H1 (cell line): ENCODE measurements at regions not wholly inside any gene's neighbourhood (a gene's known extent, or its start where the extent isn't known, plus 50 kb on each side); places are given as distances from the start of the nearest gene placed in this dataset.

Experiments
- CTCF ChIA-PET: fragments of 300-600 bp; sonication (Branson Sonifier 250); formaldehyde crosslinking; loops from one replicate; lab custom pipeline; 2021; ENCODE audit not compliant: partially characterized antibody; lab: Charles Lee
- POLR2A ChIA-PET: fragments of 300-600 bp; sonication (Branson Sonifier 250); formaldehyde crosslinking; loops from one replicate; lab custom pipeline; 2021; ENCODE audit warnings: inconsistent platforms; ENCODE audit not compliant: partially characterized antibody; lab: Charles Lee
- DNase-seq, 2 experiments: peaks; one replicate each; pipeline versions ENCODE4 v3.0.0 to v3.0.0-alpha.2; 2010 to 2022; ENCODE audit warnings: low spot score in 2 of 2, low read depth in 1 of 2, mixed read lengths in 1 of 2
- FAIRE-seq: peaks from 2 replicates; lab custom pipeline; 2011; peaks lifted over from hg19 to GRCh38; lab: Jason Lieb, UNC
- H2AFZ ChIP-seq: 2 replicates; pipeline ENCODE4 v1.8.1; 2012; ENCODE audit warnings: low read length, inconsistent platforms
- H2AK5ac ChIP-seq: 2 replicates; pipeline ENCODE4 v1.6.1; 2013; ENCODE audit warnings: low read depth, low read length
- H2BK120ac ChIP-seq: replicated peaks from 2 replicates; pipeline ENCODE3; 2013; ENCODE audit warnings: low read depth, low read length, inconsistent platforms
- H2BK12ac ChIP-seq: 2 replicates; pipeline ENCODE4 v1.6.1; 2013; ENCODE audit warnings: low read depth, low read length
- H2BK15ac ChIP-seq: 2 replicates; pipeline ENCODE4 v1.6.1; 2013; ENCODE audit warnings: low read length
- H2BK20ac ChIP-seq: 2 replicates; pipeline ENCODE4 v1.6.1; 2013; ENCODE audit warnings: low read length
- H2BK5ac ChIP-seq: 2 replicates; pipeline ENCODE4 v1.6.1; 2013; ENCODE audit warnings: low read depth, low read length
- H3K14ac ChIP-seq: 2 replicates; pipeline ENCODE4 v1.6.1; 2013; ENCODE audit warnings: inconsistent platforms; ENCODE audit not compliant: insufficient read length
- H3K18ac ChIP-seq: 2 replicates; pipeline ENCODE4 v1.6.1; 2013; ENCODE audit warnings: low read length; ENCODE audit errors: extremely low read depth
- H3K23ac ChIP-seq: 2 replicates; pipeline ENCODE4 v1.6.1; 2013; ENCODE audit warnings: inconsistent platforms; ENCODE audit not compliant: insufficient read length
- H3K23me2 ChIP-seq: 2 replicates; pipeline ENCODE4 v1.6.1; 2013; ENCODE audit warnings: low read depth, low read length
- H3K27ac ChIP-seq: 2 replicates; pipeline ENCODE4 v1.6.1; 2011; ENCODE audit warnings: low read depth, low read length, inconsistent platforms
- H3K27me3 ChIP-seq, 4 experiments: replicated peaks in 1 of 4; 1 replicate in 1 of 4; 2 replicates in 3 of 4; pipeline versions ENCODE4 v1.6.1 to v1.8.1; 2011 to 2013; ENCODE audit warnings: low read length in 3 of 4, mild to moderate bottlenecking in 3 of 4, inconsistent platforms in 2 of 4, mixed read lengths in 2 of 4, moderate library complexity in 1 of 4; ENCODE audit not compliant: control insufficient read depth in 3 of 4, insufficient read depth in 3 of 4; ENCODE audit errors: extremely low read depth in 1 of 4
- H3K36me3 ChIP-seq, 4 experiments: 2 replicates each; pipeline versions ENCODE4 v1.6.1 to v1.8.1; 2011 to 2013; ENCODE audit warnings: mild to moderate bottlenecking in 4 of 4, low read length in 3 of 4, moderate library complexity in 2 of 4, control low read depth in 1 of 4, inconsistent platforms in 1 of 4; ENCODE audit not compliant: insufficient read depth in 4 of 4, control insufficient read depth in 2 of 4
- H3K4ac ChIP-seq: replicated peaks from 2 replicates; pipeline ENCODE3; 2013; ENCODE audit warnings: low read length, low read depth, mixed read lengths, inconsistent platforms; ENCODE audit not compliant: insufficient read length
- H3K4me1 ChIP-seq, 4 experiments: replicated peaks in 1 of 4; 1 replicate in 1 of 4; 2 replicates in 3 of 4; pipeline versions ENCODE4 v1.6.1 to v1.8.1; 2011 to 2013; ENCODE audit warnings: low read length in 3 of 4, inconsistent platforms in 2 of 4, mixed read lengths in 1 of 4; ENCODE audit not compliant: insufficient read depth in 4 of 4, control insufficient read depth in 3 of 4
- H3K4me2 ChIP-seq, 2 experiments: 2 replicates each; pipeline versions ENCODE4 v1.6.1 to v1.8.1; 2011 to 2013; ENCODE audit warnings: low read depth in 2 of 2, low read length in 2 of 2, control low read depth in 1 of 2, inconsistent platforms in 1 of 2, mild to moderate bottlenecking in 1 of 2; ENCODE audit not compliant: insufficient read depth in 1 of 2
- H3K4me3 ChIP-seq, 4 experiments: fragments of 200-600, 300-600 bp in 1 of 4; sonication (generic), shearing (Covaris generic), sonication (Bioruptor Twin) in 1 of 4; 2 replicates each; pipeline versions ENCODE4 v1.5.1 to v1.8.1; 2011 to 2016; ENCODE audit warnings: low read length in 4 of 4, low read depth in 3 of 4, control low read depth in 2 of 4, inconsistent platforms in 2 of 4, mild to moderate bottlenecking in 2 of 4, mixed read lengths in 1 of 4, moderate library complexity in 1 of 4; ENCODE audit not compliant: insufficient read depth in 2 of 4; ENCODE audit errors: extremely low read depth in 1 of 4
- H3K56ac ChIP-seq: replicated peaks from 2 replicates; pipeline ENCODE3; 2013; ENCODE audit warnings: low read depth, mild to moderate bottlenecking, mixed read lengths, low read length, inconsistent platforms; ENCODE audit not compliant: insufficient read length
- H3K79me1 ChIP-seq: 2 replicates; pipeline ENCODE4 v1.6.1; 2013; ENCODE audit warnings: low read depth, low read length, control low read depth
- H3K79me2 ChIP-seq, 2 experiments: 2 replicates each; pipeline versions ENCODE4 v1.6.1 to v1.8.1; 2012 to 2013; ENCODE audit warnings: low read length in 2 of 2, mild to moderate bottlenecking in 2 of 2, inconsistent platforms in 1 of 2; ENCODE audit not compliant: insufficient read depth in 2 of 2, control insufficient read depth in 1 of 2
- H3K9ac ChIP-seq, 4 experiments: replicated peaks in 1 of 4; 1 replicate in 1 of 4; 2 replicates in 3 of 4; pipeline versions ENCODE4 v1.6.1 to v1.8.1; 2011 to 2013; ENCODE audit warnings: low read depth in 3 of 4, low read length in 3 of 4, control low read depth in 2 of 4, mild to moderate bottlenecking in 2 of 4, moderate library complexity in 2 of 4, inconsistent platforms in 1 of 4; ENCODE audit errors: extremely low read depth in 1 of 4
- H3K9me3 ChIP-seq, 2 experiments: 2 replicates each; pipeline versions ENCODE4 v1.6.1 to v1.8.1; 2012 to 2013; ENCODE audit warnings: mild to moderate bottlenecking in 2 of 2, moderate library complexity in 2 of 2, control low read depth in 1 of 2, inconsistent platforms in 1 of 2, low read depth in 1 of 2, low read length in 1 of 2, mixed read lengths in 1 of 2; ENCODE audit not compliant: insufficient read depth in 2 of 2
- H4K20me1 ChIP-seq, 2 experiments: replicated peaks in 1 of 2; 2 replicates each; pipeline versions ENCODE3 to v1.8.1; 2011 to 2013; ENCODE audit warnings: inconsistent platforms in 2 of 2, low read length in 2 of 2, mild to moderate bottlenecking in 1 of 2; ENCODE audit not compliant: insufficient read depth in 2 of 2, control insufficient read depth in 1 of 2
- H4K5ac ChIP-seq: 2 replicates; pipeline ENCODE4 v1.6.1; 2013; ENCODE audit warnings: low read length, low read depth, mixed read lengths, inconsistent platforms; ENCODE audit not compliant: insufficient read length
- H4K8ac ChIP-seq: 2 replicates; pipeline ENCODE4 v1.8.0; 2013; ENCODE audit warnings: mild to moderate bottlenecking, moderate library complexity, low read length, inconsistent platforms; ENCODE audit not compliant: insufficient read depth; ENCODE audit errors: extremely low read depth
- H4K91ac ChIP-seq: replicated peaks from 2 replicates; pipeline ENCODE3; 2013; ENCODE audit warnings: low read length, mixed read lengths, inconsistent platforms; ENCODE audit not compliant: insufficient read length
- ATF2 ChIP-seq: IDR thresholded peaks from 2 replicates; pipeline ENCODE4 v1.6.1; 2012; ENCODE audit warnings: low read length, inconsistent platforms
- BCL11A ChIP-seq, 2 experiments: IDR thresholded peaks; one replicate each; pipeline ENCODE4 v1.6.1; 2011; ENCODE audit warnings: low read depth in 2 of 2, low read length in 2 of 2, mild to moderate bottlenecking in 2 of 2
- GTF2F1 ChIP-seq: IDR thresholded peaks from 2 replicates; pipeline ENCODE4 v1.6.1; 2012; ENCODE audit warnings: low read depth, low read length, improper control_type of control experiment, borderline replicate concordance
- HDAC2 ChIP-seq, 2 experiments: fragments of 300-600 bp in 1 of 2; sonication (generic) in 1 of 2; IDR thresholded peaks; 2 replicates each; pipeline ENCODE4 v1.6.1; 2011 to 2012; ENCODE audit warnings: low read depth in 2 of 2, low read length in 2 of 2, mild to moderate bottlenecking in 2 of 2, moderate library complexity in 2 of 2, borderline replicate concordance in 1 of 2, inconsistent platforms in 1 of 2
- PHF8 ChIP-seq: fragments of 200-600 bp; sonication (generic); conservative IDR thresholded peaks from 2 replicates; pipeline ENCODE4 v1.7.1; 2012; ENCODE audit warnings: low read depth, mild to moderate bottlenecking, inconsistent platforms, low read length, moderate library complexity
- TAF7 ChIP-seq: optimal IDR thresholded peaks from 2 replicates; pipeline ENCODE3; 2011; ENCODE audit warnings: low read depth, mild to moderate bottlenecking, inconsistent platforms, low read length, moderate library complexity, borderline replicate concordance
- WGBS, 2 experiments: shearing (Covaris generic) in 1 of 2; methylation state at CpG; one replicate each; pipeline versions ENCODE4 v1.1.6 to v1.1.7; 2013 to 2015; ENCODE audit warnings: low lambda C conversion rate in 2 of 2, mixed read lengths in 2 of 2, inconsistent platforms in 1 of 2, low coverage in 1 of 2, missing lambda C conversion rate in 1 of 2; ENCODE audit not compliant: insufficient replicate concordance in 2 of 2, insufficient coverage in 1 of 2, insufficient read length in 1 of 2; ENCODE audit errors: extremely low coverage in 1 of 2, missing lambda C conversion rate in 1 of 2; 5-methylcytosine and 5-hydroxymethylcytosine counted together

DNA sequence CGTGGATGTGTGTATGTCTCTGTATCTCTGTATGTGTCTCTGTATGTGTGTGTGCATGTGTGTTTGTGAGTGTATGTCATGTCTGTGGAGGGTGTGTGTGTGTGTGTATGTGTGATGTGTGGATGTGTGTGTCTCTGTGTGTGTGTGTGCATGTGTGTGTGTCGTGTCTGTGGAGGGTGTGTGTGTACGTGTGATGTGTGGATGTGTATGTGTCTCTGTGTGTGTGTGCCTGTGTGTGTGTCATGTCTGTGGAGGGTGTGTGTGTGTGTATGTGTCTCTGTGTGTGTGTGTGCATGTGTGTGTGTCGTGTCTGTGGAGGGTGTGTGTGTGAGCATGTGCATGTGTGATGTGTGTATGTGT lies 51.6 kb upstream of the ADRA2C start:
- Histone ChIP-seq H2BK12ac (0 out of 2 replicates have a peak overlapping the region, but pooled peaks have one; percentile 77), H3K14ac (no peak overlapping the region), H3K9me3 (peaks cover 7 to 8% of the 10 kb centered on the region in 2 experiments; a peak in 2 of 4 replicates), H3K9ac (no peak overlapping the region), H3K79me1 (no peaks in the 10 kb centered on the region), H3K36me3 (no peaks in the 10 kb centered on the region; a peak in 2 of 8 replicates), H4K8ac (no peak overlapping the region; the same call in 1 of the 2 replicates), H4K5ac (no peak overlapping the region), H3K79me2 (no peaks in the 10 kb centered on the region), H3K4me2 (no peak overlapping the region), H3K27me3 (no peaks in the 10 kb centered on the region; a peak in 1 of 7 replicates), H3K4ac (no peak overlapping the region), H2BK20ac (peak overlapping the region; percentile 44; the same call in 1 of the 2 replicates), H3K27ac (no peak overlapping the region), H2BK5ac (peak overlapping the region; percentile 76), H2AK5ac (peak overlapping the region; percentile 44; the same call in 1 of the 2 replicates), H2BK120ac (no peak overlapping the region), H3K4me3 (no peak overlapping the region), H3K18ac (no peak overlapping the region), H3K23ac (no peak overlapping the region), H2AFZ (no peak overlapping the region), H3K23me2 (peaks cover 9% of the 10 kb centered on the region; the same call in 1 of the 2 replicates), H2BK15ac (0 out of 2 replicates have a peak overlapping the region, but pooled peaks have one; percentile 98), H4K20me1 (peaks cover 0 to 9% of the 10 kb centered on the region in 2 experiments), H4K91ac (peak overlapping the region; percentile 80), H3K4me1 (no peaks in the 10 kb centered on the region), H3K56ac (peak overlapping the region; percentile 100)
- TF ChIP-seq PHF8: no peak
- TF ChIP-seq GTF2F1: no peak
- no peak for TF ChIP-seq HDAC2 (IDR thresholded peaks at IDR 0.05; ENCODE audit: borderline replicate concordance in 1 of 2, low read depth in 2 of 2, low read length in 2 of 2)
- TF ChIP-seq TAF7: no peak
- TF ChIP-seq ATF2: no peak
- TF ChIP-seq BCL11A (IDR thresholded peaks at IDR 0.05; ENCODE audit: low read depth in 2 of 2, low read length in 2 of 2): no peak
- DNase-seq (no peak), FAIRE-seq (peak; percentile 28)
- ChIA-PET CTCF (interaction anchor here (1.2 to 2.1 kb wide), 3 partner anchors 11 to 142 kb away, joined by 4 to 6 read pairs (median 4); no protein-coding TSS in a partner anchor), POLR2A (no interaction called here)
- WGBS, 2 experiments: 93% methylated on average over 4 of the region's 4 CpGs; no CpG with 5 or more reads in 1 of the 2 experiments
